CD4-positive, alpha-beta T cell treated with Interferon gamma for 1 hour (primary cell): ENCODE measurements at regions not wholly inside any gene's neighbourhood (a gene's known extent, or its start where the extent isn't known, plus 50 kb on each side); places are given as distances from the start of the nearest gene placed in this dataset.

Experiments used
- DNase-seq: peaks from one replicate; pipeline ENCODE4 v3.0.0-alpha.2; 2020

GRCh38 chr3:72448858-72449257 is 399.4 kb downstream of the SHQ1 start:
- DNase-seq: no peak

GRCh38 chr3:72448375-72448823 is 399.8 kb downstream of the SHQ1 start:
- no peak for DNase-seq

- peak; percentile 92 for DNase-seq
Measured at GRCh38 chr3:72447059-72447946, 400.9 kb downstream of the SHQ1 start.

GRCh38 chr3:72446218-72447058 is 401.8 kb downstream of the SHQ1 start, which contains the start of gene RYBP:
TSS of gene RYBP (minus strand) at chr3:72446621.
- peak; percentile 20 for DNase-seq

GRCh38 chr3:72445827-72446217 is 402.4 kb downstream of the SHQ1 start:
- DNase-seq: no peak

GRCh38 chr3:72444656-72445223 is 403.5 kb downstream of the SHQ1 start:
- no peak for DNase-seq

GRCh38 chr3:72442759-72443158 is 405.5 kb downstream of the SHQ1 start:
- DNase-seq: no peak

- no peak for DNase-seq
Measured at GRCh38 chr3:72441284-72441994, 406.8 kb downstream of the SHQ1 start.

GRCh38 chr3:72440491-72440890 is 407.8 kb downstream of the SHQ1 start:
- no peak for DNase-seq

GRCh38 chr3:72439321-72440183 is 408.7 kb downstream of the SHQ1 start:
- DNase-seq: no peak

- DNase-seq: no peak
Measured at GRCh38 chr3:72437661-72438406, 410.4 kb downstream of the SHQ1 start.

- DNase-seq: no peak
Measured at GRCh38 chr3:72436863-72437592, 411.2 kb downstream of the SHQ1 start.

GRCh38 chr3:72434296-72434695 is 413.9 kb downstream of the SHQ1 start:
- DNase-seq: no peak

- DNase-seq: no peak
Measured at GRCh38 chr3:72432246-72432645, 416.0 kb downstream of the SHQ1 start.

GRCh38 chr3:72429589-72430353 is 418.5 kb downstream of the SHQ1 start:
- DNase-seq: no peak

- no peak for DNase-seq
Measured at GRCh38 chr3:72428803-72429202, 419.4 kb downstream of the SHQ1 start.

- no peak for DNase-seq
Measured at GRCh38 chr3:72427624-72428023, 420.6 kb downstream of the SHQ1 start.

- DNase-seq: no peak
Measured at GRCh38 chr3:72426618-72427397, 421.4 kb downstream of the SHQ1 start.

GRCh38 chr3:72423643-72424042 is 424.6 kb downstream of the SHQ1 start:
- DNase-seq: no peak
